HCT116 (cell line): ENCODE measurements at regions not wholly inside any gene's neighbourhood (a gene's known extent, or its start where the extent isn't known, plus 50 kb on each side); places are given as distances from the start of the nearest gene placed in this dataset.

Experiments
- CBX3 ChIP-seq: IDR thresholded peaks from 2 replicates; pipeline ENCODE4 v1.6.1; 2012; ENCODE audit warnings: low read depth
- EZH2 ChIP-seq: fragments of 200-600 bp; sonication (generic); IDR thresholded peaks from 2 replicates; pipeline ENCODE4 v1.6.1; 2017; ENCODE audit warnings: antibody characterized with exemption, mixed run types
- FOSL1 ChIP-seq: IDR thresholded peaks from 2 replicates; pipeline ENCODE4 v1.6.1; 2012; ENCODE audit warnings: low read depth
- JUND ChIP-seq: IDR thresholded peaks from 2 replicates; pipeline ENCODE4 v1.6.1; 2012
- POLR2A ChIP-seq: IDR thresholded peaks from 2 replicates; pipeline ENCODE4 v1.7.0; 2011; ENCODE audit warnings: borderline replicate concordance; ENCODE audit not compliant: insufficient read depth, insufficient read length; ENCODE audit errors: extremely low read depth
- POLR2AphosphoS5 ChIP-seq: IDR thresholded peaks from 2 replicates; pipeline ENCODE4 v1.6.1; 2011; ENCODE audit warnings: mild to moderate bottlenecking, low read depth, low read length, moderate library complexity
- SP1 ChIP-seq: IDR thresholded peaks from 2 replicates; pipeline ENCODE4 v1.6.1; 2012; ENCODE audit warnings: low read depth
- TCF7L2 ChIP-seq: IDR thresholded peaks from 2 replicates; pipeline ENCODE4 v1.7.0; 2011; ENCODE audit warnings: borderline replicate concordance, inconsistent platforms; ENCODE audit not compliant: insufficient read depth, insufficient read length; ENCODE audit errors: extremely low read depth
- ZNF274 ChIP-seq: fragments of 200-500 bp; sonication (Bioruptor generic); IDR thresholded peaks from 2 replicates; pipeline ENCODE4 v1.6.1; 2014; ENCODE audit warnings: mild to moderate bottlenecking, low read depth, low read length, inconsistent platforms
- TF ChIP-seq, protein P1 (sequence below): IDR thresholded peaks from 2 replicates; pipeline ENCODE4 v1.6.1; 2012
- TF ChIP-seq, protein P2 (sequence below): IDR thresholded peaks from 2 replicates; pipeline ENCODE4 v1.6.1; 2012
- TF ChIP-seq, protein P3 (sequence below), 3 experiments: fragments of 200-600 bp in 1 of 3; sonication (generic) in 1 of 3; IDR thresholded peaks in 2 of 3; conservative IDR thresholded peaks in 1 of 3; 2 replicates each; pipeline ENCODE4 v1.5.1; 2012 to 2017; ENCODE audit warnings: low read depth in 2 of 3, low read length in 2 of 3, antibody characterized with exemption in 1 of 3, borderline replicate concordance in 1 of 3, control low read depth in 1 of 3, mild to moderate bottlenecking in 1 of 3, mixed read lengths in 1 of 3, mixed run types in 1 of 3, moderate library complexity in 1 of 3; ENCODE audit not compliant: insufficient read depth in 1 of 3

- TF ChIP-seq EZH2 (no peak), FOSL1 (no peak), POLR2A (no peak), POLR2AphosphoS5 (no peak), SP1 (no peak), CBX3 (no peak), JUND (no peak), ZNF274 (no peak), TCF7L2 (no peak)
- TF ChIP-seq, protein P1, sequence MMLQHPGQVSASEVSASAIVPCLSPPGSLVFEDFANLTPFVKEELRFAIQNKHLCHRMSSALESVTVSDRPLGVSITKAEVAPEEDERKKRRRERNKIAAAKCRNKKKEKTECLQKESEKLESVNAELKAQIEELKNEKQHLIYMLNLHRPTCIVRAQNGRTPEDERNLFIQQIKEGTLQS = no peak
- TF ChIP-seq, protein P2, sequence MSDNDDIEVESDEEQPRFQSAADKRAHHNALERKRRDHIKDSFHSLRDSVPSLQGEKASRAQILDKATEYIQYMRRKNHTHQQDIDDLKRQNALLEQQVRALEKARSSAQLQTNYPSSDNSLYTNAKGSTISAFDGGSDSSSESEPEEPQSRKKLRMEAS = no peak
- TF ChIP-seq, protein P3, sequence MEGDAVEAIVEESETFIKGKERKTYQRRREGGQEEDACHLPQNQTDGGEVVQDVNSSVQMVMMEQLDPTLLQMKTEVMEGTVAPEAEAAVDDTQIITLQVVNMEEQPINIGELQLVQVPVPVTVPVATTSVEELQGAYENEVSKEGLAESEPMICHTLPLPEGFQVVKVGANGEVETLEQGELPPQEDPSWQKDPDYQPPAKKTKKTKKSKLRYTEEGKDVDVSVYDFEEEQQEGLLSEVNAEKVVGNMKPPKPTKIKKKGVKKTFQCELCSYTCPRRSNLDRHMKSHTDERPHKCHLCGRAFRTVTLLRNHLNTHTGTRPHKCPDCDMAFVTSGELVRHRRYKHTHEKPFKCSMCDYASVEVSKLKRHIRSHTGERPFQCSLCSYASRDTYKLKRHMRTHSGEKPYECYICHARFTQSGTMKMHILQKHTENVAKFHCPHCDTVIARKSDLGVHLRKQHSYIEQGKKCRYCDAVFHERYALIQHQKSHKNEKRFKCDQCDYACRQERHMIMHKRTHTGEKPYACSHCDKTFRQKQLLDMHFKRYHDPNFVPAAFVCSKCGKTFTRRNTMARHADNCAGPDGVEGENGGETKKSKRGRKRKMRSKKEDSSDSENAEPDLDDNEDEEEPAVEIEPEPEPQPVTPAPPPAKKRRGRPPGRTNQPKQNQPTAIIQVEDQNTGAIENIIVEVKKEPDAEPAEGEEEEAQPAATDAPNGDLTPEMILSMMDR (IDR thresholded peaks at IDR 0.05 in 2 of 3, conservative IDR thresholded peaks at IDR 0.05 in 1 of 3; ENCODE audit: borderline replicate concordance in 1 of 3, insufficient read depth in 1 of 3, low read depth in 2 of 3, low read length in 2 of 3) = no peak
Observed at GRCh38 chr1:48120621-48121020, 101.9 kb upstream of the SLC5A9 start.
